LNCaP clone FGC (cell line): ENCODE measurements at regions not wholly inside any gene's neighbourhood (a gene's known extent, or its start where the extent isn't known, plus 50 kb on each side); places are given as distances from the start of the nearest gene placed in this dataset.

Experiments used
- DNase-seq: peaks from one replicate; pipeline ENCODE4 v3.0.0-alpha.2; 2011; ENCODE audit warnings: low read depth
- H3K4me3 ChIP-seq: 2 replicates; pipeline ENCODE4 v1.5.1; 2011; ENCODE audit warnings: mild to moderate bottlenecking, low read depth, low read length, control low read depth
- CTCF ChIP-seq: IDR thresholded peaks from 2 replicates; pipeline ENCODE4 v1.5.1; 2012; ENCODE audit warnings: mild to moderate bottlenecking; ENCODE audit not compliant: control insufficient read depth, insufficient read depth; ENCODE audit errors: extremely low read depth

GRCh38 chr13:33684874-33685273, 133.1 kb upstream of the RFC3 start:
- H3K4me3 ChIP-seq, result no peak overlapping the region

GRCh38 chr13:33686772-33687480, 131.0 kb upstream of the RFC3 start:
- DNase-seq, result no peak
- TF ChIP-seq CTCF, result no peak
- no peak overlapping the region for H3K4me3 ChIP-seq

More at GRCh38 chr13:33684874-33685273, 133.1 kb upstream of the RFC3 start:
- TF ChIP-seq CTCF, result no peak
- no peak for DNase-seq

- no peak for TF ChIP-seq CTCF
- no peak overlapping the region for H3K4me3 ChIP-seq
- DNase-seq, result no peak
These were observed 127.6 kb upstream of the RFC3 start for GRCh38 chr13:33690354-33690753.

GRCh38 chr13:33691980-33692379, 126.0 kb upstream of the RFC3 start:
- DNase-seq, result no peak
- no peak for TF ChIP-seq CTCF
- no peak overlapping the region for H3K4me3 ChIP-seq

GRCh38 chr13:33692531-33692930, 125.4 kb upstream of the RFC3 start:
- no peak overlapping the region for H3K4me3 ChIP-seq
- TF ChIP-seq CTCF, result no peak
- DNase-seq, result no peak

- no peak for TF ChIP-seq CTCF
- no peak for DNase-seq
- H3K4me3 ChIP-seq, result no peak overlapping the region
These were observed 123.4 kb upstream of the RFC3 start for GRCh38 chr13:33694546-33694945.

- no peak for TF ChIP-seq CTCF
- no peak for DNase-seq
- H3K4me3 ChIP-seq, result no peak overlapping the region
These were observed 121.4 kb upstream of the RFC3 start for GRCh38 chr13:33696530-33696929.
